Prostate gland (tissue), 2 donors: ENCODE measurements at regions not wholly inside any gene's neighbourhood (a gene's known extent, or its start where the extent isn't known, plus 50 kb on each side); places are given as distances from the start of the nearest gene placed in this dataset.
"Not testable (repeated sequence)": the region's sequence is repeated elsewhere in the genome, so short reads cannot be mapped to it uniquely, and the experiment has no call there.

Source experiments
- CTCF ChIP-seq, 4 experiments: fragments of 200-600 bp in 2 of 4; fragments of 450-650 bp in 2 of 4; sonication (generic) in 2 of 4; IDR thresholded peaks; 1 replicate in 3 of 4; 2 replicates in 1 of 4; pipeline ENCODE4 v1.5.1; 2016 to 2019; ENCODE audit warnings: antibody characterized with exemption in 4 of 4, mild to moderate bottlenecking in 2 of 4, moderate library complexity in 2 of 4
- POLR2A ChIP-seq: fragments of 450-650 bp; IDR thresholded peaks from one replicate; pipeline ENCODE4 v1.6.1; 2016; ENCODE audit warnings: antibody characterized with exemption, mild to moderate bottlenecking
- POLR2AphosphoS5 ChIP-seq: sonication (generic); formaldehyde crosslinking; IDR thresholded peaks from one replicate; pipeline ENCODE4 v1.6.1; 2017; ENCODE audit warnings: antibody characterized with exemption

DNA sequence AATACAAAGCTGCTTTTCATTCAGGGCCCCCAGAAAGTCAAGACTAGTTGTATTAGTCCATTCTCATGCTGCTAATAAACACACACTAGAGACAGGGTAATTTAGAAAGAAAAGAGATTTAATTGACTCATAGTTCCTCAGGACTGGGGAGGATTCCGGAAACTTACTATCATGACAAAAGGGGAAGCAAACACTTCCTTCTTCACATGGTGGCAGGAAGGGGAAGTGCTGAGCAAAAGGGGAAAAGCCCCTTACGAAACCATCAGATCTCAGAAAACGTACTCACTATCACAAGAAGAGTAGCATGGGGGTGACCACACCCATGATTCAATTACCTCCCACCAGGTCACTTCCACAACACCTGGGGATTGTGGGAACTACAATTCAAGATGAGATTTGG, 373.8 kb upstream of the FRG1 start:
- not testable (repeated sequence) for TF ChIP-seq CTCF (IDR thresholded peaks at IDR 0.05); POLR2AphosphoS5; POLR2A
